H1 (cell line): ENCODE measurements at regions not wholly inside any gene's neighbourhood (a gene's known extent, or its start where the extent isn't known, plus 50 kb on each side); places are given as distances from the start of the nearest gene placed in this dataset.

ENCODE experiments used
- CBX8 ChIP-seq: fragments of 300-800, 300-1000 bp; sonication (generic); IDR thresholded peaks from 2 replicates; pipeline ENCODE4 v1.7.1; 2016; ENCODE audit warnings: low read depth, low read length, borderline replicate concordance
- EP300 ChIP-seq, 2 experiments: IDR thresholded peaks; 1 replicate in 1 of 2; 2 replicates in 1 of 2; pipeline ENCODE4 v1.6.1; 2011 to 2012; ENCODE audit warnings: low read depth in 2 of 2, low read length in 2 of 2, mild to moderate bottlenecking in 2 of 2, borderline replicate concordance in 1 of 2, inconsistent platforms in 1 of 2, moderate library complexity in 1 of 2
- EZH2 ChIP-seq: fragments of 200-600 bp; sonication (generic); IDR thresholded peaks from 2 replicates; pipeline ENCODE4 v1.7.1; 2012; ENCODE audit warnings: low read depth, mild to moderate bottlenecking, moderate library complexity, low read length, inconsistent platforms; ENCODE audit not compliant: severe bottlenecking
- POLR2A ChIP-seq, 2 experiments: IDR thresholded peaks; 1 replicate in 1 of 2; 2 replicates in 1 of 2; pipeline ENCODE4 v1.6.1; 2011; ENCODE audit warnings: low read depth in 2 of 2, low read length in 2 of 2, mild to moderate bottlenecking in 2 of 2; ENCODE audit errors: control extremely low read depth in 1 of 2
- POLR2AphosphoS5 ChIP-seq: IDR thresholded peaks from 2 replicates; pipeline ENCODE4 v1.6.1; 2011; ENCODE audit warnings: low read depth, low read length
- SIRT6 ChIP-seq: IDR thresholded peaks from one replicate; pipeline ENCODE4 v1.7.1; 2012; ENCODE audit warnings: low read length, inconsistent platforms
- SP2 ChIP-seq: IDR thresholded peaks from 2 replicates; pipeline ENCODE4 v1.6.1; 2012; ENCODE audit warnings: mild to moderate bottlenecking, low read length, inconsistent platforms
- ZNF274 ChIP-seq: IDR thresholded peaks from 2 replicates; pipeline ENCODE4 v1.7.0; 2012; ENCODE audit warnings: low read length, borderline replicate concordance; ENCODE audit errors: extremely low read depth
- TF ChIP-seq, protein P1 (sequence below), 3 experiments: IDR thresholded peaks; 1 replicate in 2 of 3; 2 replicates in 1 of 3; pipeline versions ENCODE4 v1.5.1 to v1.6.1; 2011; ENCODE audit warnings: low read length in 3 of 3, mild to moderate bottlenecking in 3 of 3, inconsistent platforms in 2 of 3, low read depth in 1 of 3, moderate library complexity in 1 of 3; ENCODE audit not compliant: insufficient read depth in 1 of 3; ENCODE audit errors: control extremely low read depth in 1 of 3
- TF ChIP-seq, protein P2 (sequence below): IDR thresholded peaks from 2 replicates; pipeline ENCODE4 v1.6.1; 2011; ENCODE audit warnings: low read length, improper control_type of control experiment

DNA sequence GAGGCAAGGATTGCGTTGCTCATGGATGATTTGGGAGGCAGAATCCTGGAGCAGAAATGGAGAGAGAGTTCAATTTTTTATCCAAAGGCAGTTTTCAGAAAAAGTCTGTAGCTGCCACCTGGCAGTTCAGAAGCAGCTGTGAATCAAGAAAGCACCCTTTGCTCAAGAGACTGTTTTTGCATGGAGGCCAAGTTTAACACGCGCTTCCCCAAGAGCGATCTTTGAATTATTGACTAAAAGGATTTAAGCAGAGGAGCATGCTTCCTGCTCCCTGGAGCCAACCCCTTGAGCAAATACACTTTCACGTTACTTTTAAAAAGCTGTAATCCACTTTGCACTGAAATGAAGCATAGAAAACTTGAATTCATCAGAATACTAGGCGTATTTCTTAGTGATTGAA lies 252.4 kb downstream of the RNF144A start:
- TF ChIP-seq, protein P1, sequence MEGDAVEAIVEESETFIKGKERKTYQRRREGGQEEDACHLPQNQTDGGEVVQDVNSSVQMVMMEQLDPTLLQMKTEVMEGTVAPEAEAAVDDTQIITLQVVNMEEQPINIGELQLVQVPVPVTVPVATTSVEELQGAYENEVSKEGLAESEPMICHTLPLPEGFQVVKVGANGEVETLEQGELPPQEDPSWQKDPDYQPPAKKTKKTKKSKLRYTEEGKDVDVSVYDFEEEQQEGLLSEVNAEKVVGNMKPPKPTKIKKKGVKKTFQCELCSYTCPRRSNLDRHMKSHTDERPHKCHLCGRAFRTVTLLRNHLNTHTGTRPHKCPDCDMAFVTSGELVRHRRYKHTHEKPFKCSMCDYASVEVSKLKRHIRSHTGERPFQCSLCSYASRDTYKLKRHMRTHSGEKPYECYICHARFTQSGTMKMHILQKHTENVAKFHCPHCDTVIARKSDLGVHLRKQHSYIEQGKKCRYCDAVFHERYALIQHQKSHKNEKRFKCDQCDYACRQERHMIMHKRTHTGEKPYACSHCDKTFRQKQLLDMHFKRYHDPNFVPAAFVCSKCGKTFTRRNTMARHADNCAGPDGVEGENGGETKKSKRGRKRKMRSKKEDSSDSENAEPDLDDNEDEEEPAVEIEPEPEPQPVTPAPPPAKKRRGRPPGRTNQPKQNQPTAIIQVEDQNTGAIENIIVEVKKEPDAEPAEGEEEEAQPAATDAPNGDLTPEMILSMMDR (IDR thresholded peaks at IDR 0.05; ENCODE audit: control extremely low read depth in 1 of 3, insufficient read depth in 1 of 3, low read depth in 1 of 3, low read length in 3 of 3): no peak
- TF ChIP-seq EP300 (IDR thresholded peaks at IDR 0.05; ENCODE audit: borderline replicate concordance in 1 of 2, low read depth in 2 of 2, low read length in 2 of 2) (no peak), SIRT6 (no peak), POLR2A (IDR thresholded peaks at IDR 0.05; ENCODE audit: control extremely low read depth in 1 of 2, low read depth in 2 of 2, low read length in 2 of 2) (no peak), POLR2AphosphoS5 (no peak), EZH2 (no peak), SP2 (no peak), CBX8 (no peak), ZNF274 (no peak)
- TF ChIP-seq, protein P2, sequence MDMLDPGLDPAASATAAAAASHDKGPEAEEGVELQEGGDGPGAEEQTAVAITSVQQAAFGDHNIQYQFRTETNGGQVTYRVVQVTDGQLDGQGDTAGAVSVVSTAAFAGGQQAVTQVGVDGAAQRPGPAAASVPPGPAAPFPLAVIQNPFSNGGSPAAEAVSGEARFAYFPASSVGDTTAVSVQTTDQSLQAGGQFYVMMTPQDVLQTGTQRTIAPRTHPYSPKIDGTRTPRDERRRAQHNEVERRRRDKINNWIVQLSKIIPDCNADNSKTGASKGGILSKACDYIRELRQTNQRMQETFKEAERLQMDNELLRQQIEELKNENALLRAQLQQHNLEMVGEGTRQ: no peak
